Fibroblast of mammary gland (primary cell): ENCODE measurements at regions not wholly inside any gene's neighbourhood (a gene's known extent, or its start where the extent isn't known, plus 50 kb on each side); places are given as distances from the start of the nearest gene placed in this dataset.

ENCODE experiments used
- DNase-seq: peaks from one replicate; pipeline ENCODE4 v3.0.0-alpha.2; 2010; ENCODE audit warnings: low read depth
- H3K4me3 ChIP-seq: 2 replicates; pipeline ENCODE4 v1.5.1; 2011; ENCODE audit warnings: low read depth, mild to moderate bottlenecking, low read length, moderate library complexity; ENCODE audit not compliant: control insufficient read depth
- CTCF ChIP-seq: conservative IDR thresholded peaks from 2 replicates; pipeline ENCODE4 v1.5.1; 2011; ENCODE audit warnings: low read depth, low read length, inconsistent platforms; ENCODE audit not compliant: control insufficient read depth, insufficient read depth

- no peak for TF ChIP-seq CTCF
- no peak overlapping the region for H3K4me3 ChIP-seq
- no peak for DNase-seq
These were observed 453.9 kb downstream of the ENC1 start for GRCh38 chr5:74186356-74187315.

GRCh38 chr5:74185599-74185998, 454.9 kb downstream of the ENC1 start:
- no peak for TF ChIP-seq CTCF
- no peak for DNase-seq
- no peak overlapping the region for H3K4me3 ChIP-seq

GRCh38 chr5:74184649-74185048, 455.9 kb downstream of the ENC1 start:
- no peak for DNase-seq
- TF ChIP-seq CTCF: no peak
- H3K4me3 ChIP-seq: no peak overlapping the region

GRCh38 chr5:74183041-74183440, 457.5 kb downstream of the ENC1 start:
- peak; percentile 43 for DNase-seq
- no peak overlapping the region for H3K4me3 ChIP-seq
- no peak for TF ChIP-seq CTCF

GRCh38 chr5:74182603-74183002, 457.9 kb downstream of the ENC1 start:
- no peak overlapping the region for H3K4me3 ChIP-seq
- TF ChIP-seq CTCF: no peak
- no peak for DNase-seq

GRCh38 chr5:74179701-74180100, 460.8 kb downstream of the ENC1 start:
- no peak for DNase-seq
- TF ChIP-seq CTCF: no peak
- H3K4me3 ChIP-seq: no peak overlapping the region
